ENCODE measurements at regions not wholly inside any gene's neighbourhood (a gene's known extent, or its start where the extent isn't known, plus 50 kb on each side); places are given as distances from the start of the nearest gene placed in this dataset.

- H3K9me1 ChIP-seq (ENCODE audit: insufficient read depth, low read length) = no peaks in the 10 kb centered on the region
- no peak overlapping the region for H3K4ac ChIP-seq (ENCODE audit: low read depth, low read length)
- no peak overlapping the region for H2AFZ ChIP-seq (replicated peaks; ENCODE audit: low read length, poor library complexity)
- H2BK5ac ChIP-seq (ENCODE audit: low read depth, low read length, poor library complexity, severe bottlenecking) = no peak overlapping the region
- ChIA-PET POLR2A (ENCODE audit: unreplicated experiment) (no interaction called here), CTCF (no interaction called here)
- DNase-seq (no peak), ATAC-seq (ENCODE audit: low read depth) (no peak)
- H3K9ac ChIP-seq (ENCODE audit: low read depth, low read length) = no peak overlapping the region
- dilution Hi-C loops (cut with HindIII; ENCODE audit: low sequenced_read_pairs, unreplicated experiment) = no loop called here
- H3K4me1 ChIP-seq (ENCODE audit: control insufficient read depth, insufficient read depth, low read length) = no peaks in the 10 kb centered on the region
- no peak overlapping the region for H3K4me3 ChIP-seq (ENCODE audit: insufficient read depth, low read depth, low read length)
- no peak overlapping the region for H3K14ac ChIP-seq (replicated peaks; ENCODE audit: low read depth, low read length)
- H2BK20ac ChIP-seq (ENCODE audit: low read depth, low read length) = no peak overlapping the region
- H3K27ac ChIP-seq (ENCODE audit: insufficient read depth, low read length) = no peak overlapping the region
- H3K36me3 ChIP-seq (ENCODE audit: control insufficient read depth, insufficient read depth, low read length) = no peaks in the 10 kb centered on the region
- no peak overlapping the region for H2AK9ac ChIP-seq (replicated peaks; ENCODE audit: low read depth, low read length, poor library complexity)
- in situ Hi-C loops (cut with MboI; ENCODE audit: low sequenced_read_pairs) = no loop called here
- H4K5ac ChIP-seq (ENCODE audit: low read depth, low read length) = no peak overlapping the region
- no peak overlapping the region for H2BK15ac ChIP-seq (ENCODE audit: low read depth, low read length)
- H3K56ac ChIP-seq (ENCODE audit: extremely low read depth, insufficient read depth, low read length) = no peak overlapping the region
- H4K8ac ChIP-seq (ENCODE audit: low read depth in 2 of 2, low read length in 2 of 2) = no peak overlapping the region
- H3K4me2 ChIP-seq (ENCODE audit: low read depth, low read length) = no peak overlapping the region
- H2BK120ac ChIP-seq (ENCODE audit: low read depth, low read length) = no peak overlapping the region
- H3K27me3 ChIP-seq (ENCODE audit: control insufficient read depth, insufficient read depth, low read length) = no peaks in the 10 kb centered on the region
- H2AK5ac ChIP-seq (ENCODE audit: low read depth, low read length) = no peak overlapping the region
- no peak overlapping the region for H3K23ac ChIP-seq (ENCODE audit: low read depth, low read length)
- no peak overlapping the region for H4K91ac ChIP-seq (ENCODE audit: insufficient read depth, low read depth, low read length)
- no TSS peak for BruUV-seq (replicated peaks)
- intact Hi-C loops (cut with micrococcal nuclease) = no loop called here
- no peaks in the 10 kb centered on the region for H3K79me1 ChIP-seq (ENCODE audit: low read depth in 1 of 2, low read length in 2 of 2)
- peaks cover 41% of the 10 kb centered on the region for H3K9me3 ChIP-seq (ENCODE audit: control insufficient read depth, insufficient read depth, low read length)
- no peak overlapping the region for H3K18ac ChIP-seq (ENCODE audit: low read depth, low read length)
- H4K20me1 ChIP-seq (ENCODE audit: insufficient read depth, low read length) = no peaks in the 10 kb centered on the region
- 29% methylated on average over 8 of the region's 18 CpGs; no CpG with 5 or more reads in 1 of the 2 experiments for WGBS, 2 experiments (ENCODE audit: extremely low coverage in 2 of 2, insufficient read length in 1 of 2)
- no peak for TF ChIP-seq CHD1 (IDR thresholded peaks at IDR 0.05; ENCODE audit: low read depth, low read length)
- no peak for TF ChIP-seq RFX5 (IDR thresholded peaks at IDR 0.05; ENCODE audit: low read depth, low read length)
- no peak for TF ChIP-seq SMC3 (IDR thresholded peaks at IDR 0.05; ENCODE audit: low read depth, low read length)
- no peak for TF ChIP-seq MXI1 (IDR thresholded peaks at IDR 0.05; ENCODE audit: borderline replicate concordance, low read depth, low read length)
- TF ChIP-seq POLR2A (IDR thresholded peaks at IDR 0.05; ENCODE audit: low read depth, low read length) = no peak
- no peak for TF ChIP-seq CEBPB (IDR thresholded peaks at IDR 0.05; ENCODE audit: low read depth, low read length)
- TF ChIP-seq, protein P1, sequence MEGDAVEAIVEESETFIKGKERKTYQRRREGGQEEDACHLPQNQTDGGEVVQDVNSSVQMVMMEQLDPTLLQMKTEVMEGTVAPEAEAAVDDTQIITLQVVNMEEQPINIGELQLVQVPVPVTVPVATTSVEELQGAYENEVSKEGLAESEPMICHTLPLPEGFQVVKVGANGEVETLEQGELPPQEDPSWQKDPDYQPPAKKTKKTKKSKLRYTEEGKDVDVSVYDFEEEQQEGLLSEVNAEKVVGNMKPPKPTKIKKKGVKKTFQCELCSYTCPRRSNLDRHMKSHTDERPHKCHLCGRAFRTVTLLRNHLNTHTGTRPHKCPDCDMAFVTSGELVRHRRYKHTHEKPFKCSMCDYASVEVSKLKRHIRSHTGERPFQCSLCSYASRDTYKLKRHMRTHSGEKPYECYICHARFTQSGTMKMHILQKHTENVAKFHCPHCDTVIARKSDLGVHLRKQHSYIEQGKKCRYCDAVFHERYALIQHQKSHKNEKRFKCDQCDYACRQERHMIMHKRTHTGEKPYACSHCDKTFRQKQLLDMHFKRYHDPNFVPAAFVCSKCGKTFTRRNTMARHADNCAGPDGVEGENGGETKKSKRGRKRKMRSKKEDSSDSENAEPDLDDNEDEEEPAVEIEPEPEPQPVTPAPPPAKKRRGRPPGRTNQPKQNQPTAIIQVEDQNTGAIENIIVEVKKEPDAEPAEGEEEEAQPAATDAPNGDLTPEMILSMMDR (conservative IDR thresholded peaks at IDR 0.05; ENCODE audit: low read depth, low read length) = no peak
- TF ChIP-seq, protein P2, sequence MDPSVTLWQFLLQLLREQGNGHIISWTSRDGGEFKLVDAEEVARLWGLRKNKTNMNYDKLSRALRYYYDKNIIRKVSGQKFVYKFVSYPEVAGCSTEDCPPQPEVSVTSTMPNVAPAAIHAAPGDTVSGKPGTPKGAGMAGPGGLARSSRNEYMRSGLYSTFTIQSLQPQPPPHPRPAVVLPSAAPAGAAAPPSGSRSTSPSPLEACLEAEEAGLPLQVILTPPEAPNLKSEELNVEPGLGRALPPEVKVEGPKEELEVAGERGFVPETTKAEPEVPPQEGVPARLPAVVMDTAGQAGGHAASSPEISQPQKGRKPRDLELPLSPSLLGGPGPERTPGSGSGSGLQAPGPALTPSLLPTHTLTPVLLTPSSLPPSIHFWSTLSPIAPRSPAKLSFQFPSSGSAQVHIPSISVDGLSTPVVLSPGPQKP (IDR thresholded peaks at IDR 0.05; ENCODE audit: borderline replicate concordance, low read depth, low read length) = no peak
- no peak for TF ChIP-seq FOS (IDR thresholded peaks at IDR 0.05; ENCODE audit: low read depth, low read length)
- no peak for TF ChIP-seq MAZ (IDR thresholded peaks at IDR 0.05; ENCODE audit: borderline replicate concordance, low read depth, low read length)
- TF ChIP-seq NFE2L2 (IDR thresholded peaks at IDR 0.05; ENCODE audit: low read depth, low read length) = no peak
- TF ChIP-seq MAFK (IDR thresholded peaks at IDR 0.05; ENCODE audit: low read depth, low read length) = no peak
- no peak for TF ChIP-seq BHLHE40 (IDR thresholded peaks at IDR 0.05; ENCODE audit: low read depth, low read length)
- no peak for TF ChIP-seq USF2 (IDR thresholded peaks at IDR 0.05; ENCODE audit: low read depth, low read length)
- no peak for TF ChIP-seq RCOR1 (IDR thresholded peaks at IDR 0.05; ENCODE audit: insufficient replicate concordance, low read length)
- TF ChIP-seq RAD21 (IDR thresholded peaks at IDR 0.05; ENCODE audit: low read length) = no peak
Measured at GRCh38 chr6:168782187-168782751, 341.3 kb downstream of the SMOC2 start.
